ENCODE measurements at regions not wholly inside any gene's neighbourhood (a gene's known extent, or its start where the extent isn't known, plus 50 kb on each side); places are given as distances from the start of the nearest gene placed in this dataset.
A peak's percentile ranks its signal among the peaks of the same experiment; 100 is the strongest.

- DNase-seq (ENCODE audit: low read depth in 2 of 2): no peak
These were observed 147.9 kb upstream of the CBLN2 start for GRCh38 chr18:72692086-72692485.

- no peak for DNase-seq (ENCODE audit: low read depth in 2 of 2)
These were observed 143.6 kb upstream of the CBLN2 start for GRCh38 chr18:72687736-72688135.

- DNase-seq (ENCODE audit: low read depth in 2 of 2): no peak
These were observed 131.3 kb upstream of the CBLN2 start for GRCh38 chr18:72675394-72675793.

GRCh38 chr18:72674710-72675109 lies 130.6 kb upstream of the CBLN2 start:
- DNase-seq (ENCODE audit: low read depth in 2 of 2): no peak

- DNase-seq (ENCODE audit: low read depth in 2 of 2): no peak
These were observed 129.1 kb upstream of the CBLN2 start for GRCh38 chr18:72673242-72673641.

- DNase-seq (ENCODE audit: low read depth in 2 of 2): peak in 1 of 2 donors; percentile 34
These were observed 128.4 kb upstream of the CBLN2 start for GRCh38 chr18:72672364-72673184.

GRCh38 chr18:72667932-72668331 lies 123.8 kb upstream of the CBLN2 start:
- no peak for DNase-seq (ENCODE audit: low read depth in 2 of 2)

GRCh38 chr18:72652990-72653593 lies 109.0 kb upstream of the CBLN2 start:
- DNase-seq (ENCODE audit: low read depth in 2 of 2): no peak

- no peak for DNase-seq (ENCODE audit: low read depth in 2 of 2)
These were observed 106.9 kb upstream of the CBLN2 start for GRCh38 chr18:72651033-72651432.

- no peak for DNase-seq (ENCODE audit: low read depth in 2 of 2)
These were observed 104.4 kb upstream of the CBLN2 start for GRCh38 chr18:72648481-72648960.

GRCh38 chr18:72648079-72648478 lies 103.9 kb upstream of the CBLN2 start:
- no peak for DNase-seq (ENCODE audit: low read depth in 2 of 2)

- no peak for DNase-seq (ENCODE audit: low read depth in 2 of 2)
These were observed 96.4 kb upstream of the CBLN2 start for GRCh38 chr18:72640557-72640956.

GRCh38 chr18:72638376-72638775 lies 94.2 kb upstream of the CBLN2 start:
- DNase-seq (ENCODE audit: low read depth in 2 of 2): no peak

GRCh38 chr18:72637721-72638120 lies 93.6 kb upstream of the CBLN2 start:
- no peak for DNase-seq (ENCODE audit: low read depth in 2 of 2)

GRCh38 chr18:72637299-72637698 lies 93.2 kb upstream of the CBLN2 start:
- DNase-seq (ENCODE audit: low read depth in 2 of 2): no peak

- DNase-seq (ENCODE audit: low read depth in 2 of 2): no peak
These were observed 92.5 kb upstream of the CBLN2 start for GRCh38 chr18:72636611-72637010.

- no peak for DNase-seq (ENCODE audit: low read depth in 2 of 2)
These were observed 90.4 kb upstream of the CBLN2 start for GRCh38 chr18:72634500-72634899.

GRCh38 chr18:72630991-72631390 lies 86.8 kb upstream of the CBLN2 start:
- no peak for DNase-seq (ENCODE audit: low read depth in 2 of 2)

GRCh38 chr18:72623444-72623843 lies 79.3 kb upstream of the CBLN2 start:
- no peak for DNase-seq (ENCODE audit: low read depth in 2 of 2)

GRCh38 chr18:72613534-72613930 lies 69.4 kb upstream of the CBLN2 start:
- DNase-seq (ENCODE audit: low read depth in 2 of 2): no peak

GRCh38 chr18:72612894-72613533 lies 68.9 kb upstream of the CBLN2 start:
- DNase-seq (ENCODE audit: low read depth in 2 of 2): no peak

- no peak for DNase-seq (ENCODE audit: low read depth in 2 of 2)
These were observed 61.2 kb upstream of the CBLN2 start for GRCh38 chr18:72605376-72605775.

- DNase-seq (ENCODE audit: low read depth in 2 of 2): no peak
These were observed 57.8 kb upstream of the CBLN2 start for GRCh38 chr18:72601944-72602343.

Measured in dermis microvascular lymphatic vessel endothelial cell (primary cell).